OCI-LY3 (cell line): ENCODE measurements at regions not wholly inside any gene's neighbourhood (a gene's known extent, or its start where the extent isn't known, plus 50 kb on each side); places are given as distances from the start of the nearest gene placed in this dataset.

Experiments used
- H2AFZ ChIP-seq: fragments of 200-600, 300-600 bp; shearing (Covaris generic); 2 replicates; pipeline ENCODE4 v1.6.0; 2014; ENCODE audit warnings: antibody characterized with exemption, low read depth, low read length
- H3K27ac ChIP-seq: fragments of 200-600, 300-600 bp; sonication (generic); 2 replicates; pipeline ENCODE4 v1.5.1; 2014; ENCODE audit warnings: mild to moderate bottlenecking, low read length, moderate library complexity, mixed read lengths
- H3K27me3 ChIP-seq: fragments of 200-600, 300-600 bp; sonication (generic); 2 replicates; pipeline ENCODE4 v1.6.1; 2014; ENCODE audit warnings: low read depth, low read length, mixed read lengths
- H3K36me3 ChIP-seq: fragments of 200-600, 300-600 bp; sonication (generic); replicated peaks from 2 replicates; pipeline ENCODE3; 2014; ENCODE audit warnings: low read depth, low read length, mixed read lengths
- H3K4me1 ChIP-seq: fragments of 300-600, 200-600 bp; sonication (generic); 2 replicates; pipeline ENCODE4 v1.6.1; 2014; ENCODE audit warnings: low read length, mixed read lengths
- H3K4me2 ChIP-seq: fragments of 200-600, 300-600 bp; sonication (generic); 2 replicates; pipeline ENCODE4 v1.6.1; 2014; ENCODE audit warnings: low read length, mixed read lengths
- H3K4me3 ChIP-seq: fragments of 300-600, 200-600 bp; sonication (generic); 2 replicates; pipeline ENCODE4 v1.5.1; 2014; ENCODE audit warnings: antibody characterized with exemption, mild to moderate bottlenecking, low read length, moderate library complexity
- H3K79me2 ChIP-seq: fragments of 300-600, 200-600 bp; shearing (Covaris generic); 2 replicates; pipeline ENCODE4 v1.6.1; 2014; ENCODE audit warnings: mild to moderate bottlenecking, low read length, mixed read lengths
- H3K9ac ChIP-seq: fragments of 300-600, 200-600 bp; shearing (Covaris generic); 2 replicates; pipeline ENCODE4 v1.6.0; 2014; ENCODE audit warnings: mild to moderate bottlenecking, low read length, moderate library complexity
- H3K9me3 ChIP-seq: fragments of 200-600, 300-600 bp; shearing (Covaris generic); 2 replicates; pipeline ENCODE4 v1.6.1; 2014; ENCODE audit warnings: low read length, mixed read lengths; ENCODE audit not compliant: insufficient read depth
- H4K20me1 ChIP-seq: fragments of 200-600, 300-600 bp; sonication (generic); 2 replicates; pipeline ENCODE4 v1.6.1; 2016; ENCODE audit warnings: low read length, mixed read lengths; ENCODE audit not compliant: insufficient read depth
- CTCF ChIP-seq: fragments of 200-600, 300-600 bp; sonication (generic); IDR thresholded peaks from 2 replicates; pipeline ENCODE4 v1.5.1; 2014; ENCODE audit warnings: antibody characterized with exemption, low read length, low read depth
- EZH2phosphoT487 ChIP-seq: fragments of 200-600 bp; shearing (Covaris generic); IDR thresholded peaks from 2 replicates; pipeline ENCODE4 v1.6.1; 2018; ENCODE audit warnings: antibody characterized with exemption, mixed run types, low read depth

GRCh38 chr7:51970961-51971665 is 654.5 kb upstream of the COBL start:
- Histone ChIP-seq H3K9ac (no peak overlapping the region), H3K4me2 (no peak overlapping the region), H3K36me3 (no peaks in the 10 kb centered on the region), H3K9me3 (no peaks in the 10 kb centered on the region), H3K4me3 (no peak overlapping the region), H3K27me3 (no peaks in the 10 kb centered on the region), H3K79me2 (no peaks in the 10 kb centered on the region), H3K27ac (no peak overlapping the region), H2AFZ (no peak overlapping the region), H4K20me1 (no peaks in the 10 kb centered on the region), H3K4me1 (no peaks in the 10 kb centered on the region)
- TF ChIP-seq EZH2phosphoT487: no peak
- no peak for TF ChIP-seq CTCF

- Histone ChIP-seq H3K4me1 (no peaks in the 10 kb centered on the region), H3K9me3 (no peaks in the 10 kb centered on the region), H3K36me3 (no peaks in the 10 kb centered on the region), H3K4me2 (no peak overlapping the region), H3K27ac (no peak overlapping the region), H3K27me3 (no peaks in the 10 kb centered on the region), H3K9ac (no peak overlapping the region), H3K79me2 (no peaks in the 10 kb centered on the region), H2AFZ (no peak overlapping the region), H4K20me1 (no peaks in the 10 kb centered on the region), H3K4me3 (no peak overlapping the region)
- TF ChIP-seq CTCF: no peak
- TF ChIP-seq EZH2phosphoT487: no peak
Observed at GRCh38 chr7:51968461-51968860, 651.9 kb upstream of the COBL start.

DNA sequence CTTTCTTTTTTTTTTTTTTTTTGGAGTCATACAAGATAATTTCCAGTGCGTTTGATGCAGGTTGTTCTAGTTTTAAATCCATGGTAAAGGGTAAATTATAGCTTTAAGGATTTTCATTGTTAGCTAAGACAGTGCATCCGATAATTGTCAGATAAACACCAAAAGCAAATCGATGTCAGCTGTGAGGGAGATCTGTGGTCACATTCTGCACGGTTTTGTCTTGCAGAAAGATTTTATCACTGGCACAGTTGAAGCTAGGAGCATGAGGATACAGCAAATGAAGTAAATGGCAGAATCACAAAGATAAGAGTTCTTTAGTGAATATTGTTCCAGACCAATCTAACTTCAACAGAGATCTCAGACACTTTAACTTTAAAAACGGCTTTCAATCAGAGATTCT is 648.8 kb upstream of the COBL start:
- no peak for TF ChIP-seq EZH2phosphoT487
- TF ChIP-seq CTCF: no peak
- H3K4me3 ChIP-seq: no peak overlapping the region
- H3K36me3 ChIP-seq: no peaks in the 10 kb centered on the region
- no peaks in the 10 kb centered on the region for H4K20me1 ChIP-seq
- H3K4me1 ChIP-seq: no peaks in the 10 kb centered on the region
- H3K4me2 ChIP-seq: no peak overlapping the region
- no peak overlapping the region for H3K9ac ChIP-seq
- no peaks in the 10 kb centered on the region for H3K27me3 ChIP-seq
- H3K9me3 ChIP-seq: no peaks in the 10 kb centered on the region
- H2AFZ ChIP-seq: no peak overlapping the region
- no peak overlapping the region for H3K27ac ChIP-seq
- no peaks in the 10 kb centered on the region for H3K79me2 ChIP-seq

DNA sequence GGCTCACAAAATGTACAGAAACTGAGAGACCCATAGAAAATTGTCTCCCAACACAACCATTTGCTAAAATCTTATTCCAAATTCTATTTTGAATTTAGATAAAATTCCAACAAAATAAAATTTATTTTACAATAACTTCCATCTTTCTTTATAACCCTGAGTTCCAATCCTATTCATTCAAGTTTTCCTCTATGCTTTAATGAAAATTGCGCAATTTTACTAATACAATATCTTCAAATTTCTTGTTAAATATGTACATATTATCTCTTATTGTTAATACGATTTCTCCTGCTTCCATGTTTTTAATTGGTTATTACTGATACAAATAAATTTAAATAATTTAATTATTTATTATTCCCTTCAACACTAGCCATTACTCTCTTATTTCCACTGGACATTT is 645.2 kb upstream of the COBL start:
- Histone ChIP-seq H4K20me1 (no peaks in the 10 kb centered on the region), H3K9me3 (no peaks in the 10 kb centered on the region), H3K4me1 (no peaks in the 10 kb centered on the region), H3K79me2 (no peaks in the 10 kb centered on the region), H3K36me3 (no peaks in the 10 kb centered on the region), H3K27ac (no peak overlapping the region), H3K9ac (no peak overlapping the region), H3K4me3 (no peak overlapping the region), H2AFZ (no peak overlapping the region), H3K27me3 (no peaks in the 10 kb centered on the region), H3K4me2 (no peak overlapping the region)
- TF ChIP-seq EZH2phosphoT487: no peak
- no peak for TF ChIP-seq CTCF
